ENCODE measurements at regions not wholly inside any gene's neighbourhood (a gene's known extent, or its start where the extent isn't known, plus 50 kb on each side); places are given as distances from the start of the nearest gene placed in this dataset.

- TF ChIP-seq, protein P1, sequence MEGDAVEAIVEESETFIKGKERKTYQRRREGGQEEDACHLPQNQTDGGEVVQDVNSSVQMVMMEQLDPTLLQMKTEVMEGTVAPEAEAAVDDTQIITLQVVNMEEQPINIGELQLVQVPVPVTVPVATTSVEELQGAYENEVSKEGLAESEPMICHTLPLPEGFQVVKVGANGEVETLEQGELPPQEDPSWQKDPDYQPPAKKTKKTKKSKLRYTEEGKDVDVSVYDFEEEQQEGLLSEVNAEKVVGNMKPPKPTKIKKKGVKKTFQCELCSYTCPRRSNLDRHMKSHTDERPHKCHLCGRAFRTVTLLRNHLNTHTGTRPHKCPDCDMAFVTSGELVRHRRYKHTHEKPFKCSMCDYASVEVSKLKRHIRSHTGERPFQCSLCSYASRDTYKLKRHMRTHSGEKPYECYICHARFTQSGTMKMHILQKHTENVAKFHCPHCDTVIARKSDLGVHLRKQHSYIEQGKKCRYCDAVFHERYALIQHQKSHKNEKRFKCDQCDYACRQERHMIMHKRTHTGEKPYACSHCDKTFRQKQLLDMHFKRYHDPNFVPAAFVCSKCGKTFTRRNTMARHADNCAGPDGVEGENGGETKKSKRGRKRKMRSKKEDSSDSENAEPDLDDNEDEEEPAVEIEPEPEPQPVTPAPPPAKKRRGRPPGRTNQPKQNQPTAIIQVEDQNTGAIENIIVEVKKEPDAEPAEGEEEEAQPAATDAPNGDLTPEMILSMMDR (IDR thresholded peaks at IDR 0.05; ENCODE audit: low read depth, low read length, missing input control), result no peak
- TF ChIP-seq, protein P2, sequence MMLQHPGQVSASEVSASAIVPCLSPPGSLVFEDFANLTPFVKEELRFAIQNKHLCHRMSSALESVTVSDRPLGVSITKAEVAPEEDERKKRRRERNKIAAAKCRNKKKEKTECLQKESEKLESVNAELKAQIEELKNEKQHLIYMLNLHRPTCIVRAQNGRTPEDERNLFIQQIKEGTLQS (IDR thresholded peaks at IDR 0.05), result no peak
These were observed 57.9 kb upstream of the BNC2 start for GRCh38 chr9:16928179-16928945.
